ENCODE measurements at regions not wholly inside any gene's neighbourhood (a gene's known extent, or its start where the extent isn't known, plus 50 kb on each side); places are given as distances from the start of the nearest gene placed in this dataset.

GRCh38 chr7:68176974-68177373 is 1180.3 kb downstream of the TYW1 start:
- TF ChIP-seq CTCF (IDR thresholded peaks at IDR 0.05) (peak in 5 of 6 experiments; percentile 22 to 53 (median 42)), POLR2AphosphoS5 (IDR thresholded peaks at IDR 0.05) (no peak), POLR2A (IDR thresholded peaks at IDR 0.05) (no peak)
